HG03025 (cell line): ENCODE measurements at regions not wholly inside any gene's neighbourhood (a gene's known extent, or its start where the extent isn't known, plus 50 kb on each side); places are given as distances from the start of the nearest gene placed in this dataset.

Experiments
- ATAC-seq: cut with Tn5 transposase; IDR thresholded peaks from one replicate; pipeline ENCODE4 v1.9.1; 2021; ENCODE audit warnings: mild to moderate bottlenecking, moderate library complexity; ENCODE audit not compliant: unreplicated experiment, low FRiP score

GRCh38 chr21:35142036-35142815 lies 93.1 kb upstream of the RUNX1 start:
- ATAC-seq: no peak

GRCh38 chr21:35139382-35139715 lies 90.2 kb upstream of the RUNX1 start:
- no peak for ATAC-seq

GRCh38 chr21:35138665-35139381 lies 89.7 kb upstream of the RUNX1 start:
- no peak for ATAC-seq

GRCh38 chr21:35136586-35137219 lies 87.6 kb upstream of the RUNX1 start:
- ATAC-seq: no peak

- no peak for ATAC-seq
These were observed 87.0 kb upstream of the RUNX1 start for GRCh38 chr21:35136106-35136505.

- ATAC-seq: no peak
These were observed 86.4 kb upstream of the RUNX1 start for GRCh38 chr21:35135481-35135880.

- no peak for ATAC-seq
These were observed 85.2 kb upstream of the RUNX1 start for GRCh38 chr21:35134309-35134708.

- ATAC-seq: no peak
These were observed 79.4 kb upstream of the RUNX1 start for GRCh38 chr21:35128536-35128935.

GRCh38 chr21:35127851-35128250 lies 78.7 kb upstream of the RUNX1 start:
- ATAC-seq: no peak

GRCh38 chr21:35127026-35127425 lies 77.9 kb upstream of the RUNX1 start:
- ATAC-seq: no peak

GRCh38 chr21:35120631-35121180 lies 71.6 kb upstream of the RUNX1 start:
- no peak for ATAC-seq

- ATAC-seq: no peak
These were observed 70.5 kb upstream of the RUNX1 start for GRCh38 chr21:35119501-35120047.

- ATAC-seq: no peak
These were observed 67.7 kb upstream of the RUNX1 start for GRCh38 chr21:35116777-35117176.

GRCh38 chr21:35113064-35113463 lies 64.0 kb upstream of the RUNX1 start:
- ATAC-seq: no peak

GRCh38 chr21:35111321-35111930 lies 62.3 kb upstream of the RUNX1 start:
- no peak for ATAC-seq

GRCh38 chr21:35108887-35109286 lies 59.8 kb upstream of the RUNX1 start:
- ATAC-seq: no peak

- no peak for ATAC-seq
These were observed 58.4 kb upstream of the RUNX1 start for GRCh38 chr21:35107520-35107919.

- no peak for ATAC-seq
These were observed 57.2 kb upstream of the RUNX1 start for GRCh38 chr21:35106246-35106835.

- ATAC-seq: no peak
These were observed 53.6 kb upstream of the RUNX1 start for GRCh38 chr21:35102488-35103371.
